GM23338 (cell line): ENCODE measurements at regions not wholly inside any gene's neighbourhood (a gene's known extent, or its start where the extent isn't known, plus 50 kb on each side); places are given as distances from the start of the nearest gene placed in this dataset.

Experiments used
- ATAC-seq: fragments of 200-7000 bp; cut with Tn5 transposase; 3 replicates; pipeline ENCODE4 v1.9.1; 2020
- DNase-seq: peaks from one replicate; pipeline ENCODE4 v3.0.0-alpha.2; 2015; ENCODE audit warnings: low spot score
- H2AFZ ChIP-seq: fragments of 200-600 bp; sonication (generic); 2 replicates; pipeline ENCODE4 v1.8.0; 2016; ENCODE audit warnings: antibody characterized with exemption, mild to moderate bottlenecking, moderate library complexity
- H3F3A ChIP-seq: fragments of 200-600 bp; sonication (generic); replicated peaks from 2 replicates; pipeline ENCODE4 v1.8.0; 2017; ENCODE audit warnings: antibody characterized with exemption, mixed run types, low read depth
- H3K27ac ChIP-seq: fragments of 200-600 bp; sonication (generic); 2 replicates; pipeline ENCODE4 v1.6.1; 2016; ENCODE audit warnings: low read depth
- H3K27me3 ChIP-seq: fragments of 200-600 bp; sonication (generic); 2 replicates; pipeline ENCODE4 v1.8.0; 2016; ENCODE audit warnings: mild to moderate bottlenecking, mixed run types, moderate library complexity; ENCODE audit not compliant: insufficient read depth
- H3K36me3 ChIP-seq: fragments of 200-600 bp; sonication (generic); 2 replicates; pipeline ENCODE4 v1.8.0; 2016; ENCODE audit warnings: mild to moderate bottlenecking; ENCODE audit not compliant: insufficient read depth
- H3K4me1 ChIP-seq: fragments of 200-600 bp; sonication (generic); 2 replicates; pipeline ENCODE4 v1.8.0; 2016; ENCODE audit warnings: mild to moderate bottlenecking, moderate library complexity; ENCODE audit not compliant: insufficient read depth
- H3K4me2 ChIP-seq: fragments of 200-600 bp; sonication (generic); 2 replicates; pipeline ENCODE4 v1.7.1; 2017; ENCODE audit warnings: mixed run types
- H3K4me3 ChIP-seq: fragments of 200-600 bp; sonication (generic); 2 replicates; pipeline ENCODE4 v1.6.1; 2016; ENCODE audit warnings: mixed run types
- H3K79me2 ChIP-seq: fragments of 200-600 bp; sonication (generic); replicated peaks from 2 replicates; pipeline ENCODE4 v1.8.0; 2017; ENCODE audit warnings: mild to moderate bottlenecking; ENCODE audit not compliant: insufficient read depth
- H3K9me2 ChIP-seq: fragments of 200-600 bp; sonication (generic); 2 replicates; pipeline ENCODE4 v1.8.0; 2017; ENCODE audit not compliant: insufficient read depth
- H4K20me1 ChIP-seq: fragments of 200-600 bp; sonication (generic); replicated peaks from 2 replicates; pipeline ENCODE4 v1.8.0; 2017; ENCODE audit warnings: mild to moderate bottlenecking; ENCODE audit not compliant: insufficient read depth
- H3K27ac Mint-ChIP-seq: 2 replicates; pipeline ENCODE4 v1.8.0; 2020; ENCODE audit warnings: inconsistent platforms, mild to moderate bottlenecking, moderate library complexity, mixed read lengths
- H3K27me3 Mint-ChIP-seq: 3 replicates; pipeline ENCODE4 v1.8.0; 2022; ENCODE audit warnings: low read depth, mild to moderate bottlenecking, moderate library complexity, mixed read lengths, inconsistent platforms; ENCODE audit not compliant: insufficient read depth, poor library complexity
- H3K36me3 Mint-ChIP-seq: 3 replicates; pipeline ENCODE4 v1.8.0; 2021; ENCODE audit warnings: low read depth, mild to moderate bottlenecking, inconsistent platforms, moderate library complexity, mixed read lengths
- H3K4me1 Mint-ChIP-seq: 3 replicates; pipeline ENCODE4 v1.8.0; 2020; ENCODE audit warnings: mild to moderate bottlenecking, inconsistent platforms, mixed read lengths
- H3K4me3 Mint-ChIP-seq: 3 replicates; pipeline ENCODE4 v1.8.0; 2021; ENCODE audit warnings: moderate library complexity, mild to moderate bottlenecking, inconsistent platforms, mixed read lengths
- H3K9me3 Mint-ChIP-seq: 3 replicates; pipeline ENCODE4 v1.8.0; 2020; ENCODE audit warnings: moderate library complexity, mild to moderate bottlenecking, inconsistent platforms, mixed read lengths
- CREB1 ChIP-seq: fragments of 250-450 bp; sonication (Bioruptor Pico); IDR thresholded peaks from 2 replicates; pipeline ENCODE4 v1.5.0; 2020; ENCODE audit warnings: low read depth, mild to moderate bottlenecking, moderate library complexity
- CTCF ChIP-seq, 2 experiments: fragments of 200-600 bp in 1 of 2; sonication (generic) in 1 of 2; conservative IDR thresholded peaks; 2 replicates each; pipeline versions ENCODE4 v1.5.1 to v1.6.1; 2016 to 2017; ENCODE audit warnings: antibody characterized with exemption in 2 of 2, low read depth in 2 of 2, mild to moderate bottlenecking in 2 of 2, moderate library complexity in 1 of 2
- ETS1 ChIP-seq: IDR thresholded peaks from 2 replicates; pipeline ENCODE4 v1.6.1; 2016; ENCODE audit warnings: antibody characterized with exemption
- EZH2 ChIP-seq: fragments of 200-600 bp; sonication (generic); IDR thresholded peaks from one replicate; pipeline ENCODE4 v1.8.0; 2017; ENCODE audit warnings: antibody characterized with exemption, mild to moderate bottlenecking, low read depth; ENCODE audit not compliant: unreplicated experiment
- EZH2phosphoT487 ChIP-seq: fragments of 200-600 bp; sonication (generic); IDR thresholded peaks from one replicate; pipeline ENCODE4 v1.8.1; 2018; ENCODE audit warnings: antibody characterized with exemption; ENCODE audit not compliant: unreplicated experiment
- JUNB ChIP-seq: IDR thresholded peaks from one replicate; pipeline ENCODE4 v1.6.1; 2016; ENCODE audit warnings: antibody characterized with exemption; ENCODE audit not compliant: unreplicated experiment
- NANOG ChIP-seq: IDR thresholded peaks from 2 replicates; pipeline ENCODE4 v1.6.1; 2016; ENCODE audit warnings: antibody characterized with exemption, borderline replicate concordance
- REST ChIP-seq: IDR thresholded peaks from one replicate; pipeline ENCODE4 v1.6.1; 2018; ENCODE audit warnings: antibody characterized with exemption; ENCODE audit not compliant: unreplicated experiment
- STAT1 ChIP-seq: IDR thresholded peaks from one replicate; pipeline ENCODE4 v1.6.1; 2016; ENCODE audit warnings: antibody characterized with exemption; ENCODE audit not compliant: unreplicated experiment
- ZNF114 ChIP-seq: fragments of 250-450 bp; sonication (Bioruptor Pico); IDR thresholded peaks from 2 replicates; pipeline ENCODE4 v1.5.0; 2020; ENCODE audit warnings: mild to moderate bottlenecking, moderate library complexity
- ZNF331 ChIP-seq: fragments of 250-450 bp; sonication (Bioruptor Pico); IDR thresholded peaks from 2 replicates; pipeline ENCODE4 v1.5.0; 2020; ENCODE audit warnings: low read depth, mild to moderate bottlenecking, moderate library complexity
- ZNF462 ChIP-seq: fragments of 250-450 bp; sonication (Bioruptor Pico); IDR thresholded peaks from 2 replicates; pipeline ENCODE4 v1.5.0; 2020; ENCODE audit warnings: mild to moderate bottlenecking, moderate library complexity

GRCh38 chr11:11029027-11029426 is 171.2 kb upstream of the ZBED5 start:
- no peak overlapping the region for H3K27ac ChIP-seq
- H3K4me3 ChIP-seq: no peak overlapping the region
- DNase-seq (no peak), ATAC-seq (no peak)
- H3F3A ChIP-seq: no peaks in the 10 kb centered on the region
- Mint-ChIP-seq H3K27ac (no peak overlapping the region), H3K9me3 (peaks cover 2% of the 10 kb centered on the region; the same call in 1 of the 3 replicates), H3K4me3 (no peak overlapping the region), H3K27me3 (peaks cover 1% of the 10 kb centered on the region), H3K4me1 (no peaks in the 10 kb centered on the region), H3K36me3 (no peaks in the 10 kb centered on the region)
- H2AFZ ChIP-seq: no peak overlapping the region
- TF ChIP-seq ZNF114 (CRISPR knock-in tag): no peak
- no peak for TF ChIP-seq ZNF331 (CRISPR knock-in tag)
- TF ChIP-seq STAT1: no peak
- no peak for TF ChIP-seq CREB1 (CRISPR knock-in tag)
- no peak for TF ChIP-seq ZNF462 (CRISPR knock-in tag)
- no peak for TF ChIP-seq REST
- no peak for TF ChIP-seq EZH2phosphoT487
- TF ChIP-seq NANOG: no peak
- no peak for TF ChIP-seq JUNB
- no peak for TF ChIP-seq EZH2
- TF ChIP-seq CTCF (conservative IDR thresholded peaks at IDR 0.05; ENCODE audit: low read depth in 2 of 2): no peak
- no peak for TF ChIP-seq ETS1
- no peaks in the 10 kb centered on the region for H4K20me1 ChIP-seq
- H3K4me1 ChIP-seq: no peaks in the 10 kb centered on the region
- H3K4me2 ChIP-seq: no peak overlapping the region
- H3K27me3 ChIP-seq: no peaks in the 10 kb centered on the region
- no peaks in the 10 kb centered on the region for H3K36me3 ChIP-seq
- no peaks in the 10 kb centered on the region for H3K79me2 ChIP-seq
- H3K9me2 ChIP-seq: no peaks in the 10 kb centered on the region; the same call in 1 of the 2 replicates
